Cardiac fibroblast (primary cell): ENCODE measurements at regions not wholly inside any gene's neighbourhood (a gene's known extent, or its start where the extent isn't known, plus 50 kb on each side); places are given as distances from the start of the nearest gene placed in this dataset.

Source experiments
- DNase-seq, 2 donors: peaks; one replicate each; pipeline versions ENCODE4 v3.0.0 to v3.0.0-alpha.2; 2010; ENCODE audit warnings: low read depth in 2 of 2
- H3K4me3 ChIP-seq, 2 donors: replicated peaks in 1 of 2; 1 replicate in 1 of 2; 2 replicates in 1 of 2; pipeline ENCODE4 v1.5.1; 2011; ENCODE audit warnings: low read depth in 2 of 2, low read length in 2 of 2, mild to moderate bottlenecking in 2 of 2, moderate library complexity in 1 of 2
- CTCF ChIP-seq: IDR thresholded peaks from one replicate; pipeline ENCODE4 v1.5.1; 2011; ENCODE audit warnings: low read depth, mild to moderate bottlenecking, low read length, inconsistent platforms

GRCh38 chr20:1831096-1831495 is 64.1 kb upstream of the SIRPA start:
- DNase-seq = no peak
- no peak for TF ChIP-seq CTCF

GRCh38 chr20:1830240-1830639 is 65.0 kb upstream of the SIRPA start:
- no peak for TF ChIP-seq CTCF
- H3K4me3 ChIP-seq = no peak overlapping the region
- peak; percentile 94 for DNase-seq

More at GRCh38 chr20:1831096-1831495, 64.1 kb upstream of the SIRPA start:
- no peak overlapping the region for H3K4me3 ChIP-seq

GRCh38 chr20:1829531-1829930 is 65.7 kb upstream of the SIRPA start:
- no peak for TF ChIP-seq CTCF
- no peak overlapping the region for H3K4me3 ChIP-seq
- no peak for DNase-seq

- no peak for DNase-seq
Observed at GRCh38 chr20:1828786-1829131, 66.4 kb upstream of the SIRPA start.

GRCh38 chr20:1827974-1828785 is 67.0 kb upstream of the SIRPA start:
- no peak for TF ChIP-seq CTCF
- DNase-seq = peak; percentile 60 to 68
- no peak overlapping the region for H3K4me3 ChIP-seq

More at GRCh38 chr20:1828786-1829131, 66.4 kb upstream of the SIRPA start:
- no peak overlapping the region for H3K4me3 ChIP-seq
- no peak for TF ChIP-seq CTCF

GRCh38 chr20:1827510-1827973 is 67.7 kb upstream of the SIRPA start:
- no peak for TF ChIP-seq CTCF
- no peak for DNase-seq
- no peak overlapping the region for H3K4me3 ChIP-seq
